CD14-positive monocyte (primary cell): ENCODE measurements at regions not wholly inside any gene's neighbourhood (a gene's known extent, or its start where the extent isn't known, plus 50 kb on each side); places are given as distances from the start of the nearest gene placed in this dataset.

ENCODE experiments used
- DNase-seq, 3 donors: peaks; one replicate each; pipeline ENCODE4 v3.0.0-alpha.2; 2011 to 2022
- H2AFZ ChIP-seq: 2 replicates; pipeline ENCODE4 v1.6.0; 2012; ENCODE audit warnings: mild to moderate bottlenecking, low read depth, low read length, inconsistent platforms; ENCODE audit not compliant: insufficient read depth, poor library complexity, severe bottlenecking
- H3K27ac ChIP-seq, 2 donors: 1 replicate in 1 of 2; 2 replicates in 1 of 2; pipeline ENCODE4 v1.5.1; 2012 to 2013; ENCODE audit warnings: low read length in 2 of 2, control low read depth in 1 of 2, inconsistent platforms in 1 of 2, low read depth in 1 of 2, mild to moderate bottlenecking in 1 of 2
- H3K27me3 ChIP-seq, 2 donors: one replicate each; pipeline versions ENCODE4 v1.6.0 to v1.6.1; 2011 to 2013; ENCODE audit warnings: low read length in 2 of 2; ENCODE audit not compliant: control insufficient read depth in 2 of 2, insufficient read depth in 2 of 2
- H3K36me3 ChIP-seq, 2 donors: replicated peaks in 1 of 2; 1 replicate in 1 of 2; 2 replicates in 1 of 2; pipeline versions ENCODE4 v1.5.1 to v1.6.1; 2012 to 2013; ENCODE audit warnings: low read length in 2 of 2, control low read depth in 1 of 2, inconsistent platforms in 1 of 2, mild to moderate bottlenecking in 1 of 2; ENCODE audit not compliant: insufficient read depth in 2 of 2, control insufficient read depth in 1 of 2
- H3K4me1 ChIP-seq, 2 donors: 1 replicate in 1 of 2; 2 replicates in 1 of 2; pipeline versions ENCODE4 v1.5.1 to v1.6.1; 2012 to 2013; ENCODE audit warnings: low read length in 2 of 2, control low read depth in 1 of 2, inconsistent platforms in 1 of 2, mild to moderate bottlenecking in 1 of 2, moderate library complexity in 1 of 2; ENCODE audit not compliant: insufficient read depth in 2 of 2, control insufficient read depth in 1 of 2
- H3K4me2 ChIP-seq: replicated peaks from 2 replicates; pipeline ENCODE3; 2012; ENCODE audit warnings: low read length, moderate library complexity, mild to moderate bottlenecking; ENCODE audit not compliant: poor library complexity, severe bottlenecking; ENCODE audit errors: extremely low read depth
- H3K4me3 ChIP-seq, 3 experiments: fragments of 200-600 bp in 1 of 3; sonication (generic) in 1 of 3; replicated peaks in 1 of 3; 1 replicate in 2 of 3; 2 replicates in 1 of 3; pipeline ENCODE4 v1.5.1; 2011 to 2013; ENCODE audit warnings: low read length in 3 of 3, mild to moderate bottlenecking in 3 of 3, control low read depth in 2 of 3, low read depth in 2 of 3, inconsistent platforms in 1 of 3, moderate library complexity in 1 of 3
- H3K79me2 ChIP-seq: 2 replicates; pipeline ENCODE4 v1.6.0; 2012; ENCODE audit warnings: mild to moderate bottlenecking, control low read depth, inconsistent platforms, low read length, moderate library complexity; ENCODE audit not compliant: insufficient read depth
- H3K9ac ChIP-seq: 2 replicates; pipeline ENCODE4 v1.6.0; 2017; ENCODE audit warnings: low read length, mild to moderate bottlenecking; ENCODE audit not compliant: insufficient read depth, poor library complexity, severe bottlenecking
- H3K9me3 ChIP-seq, 2 donors: replicated peaks in 1 of 2; 1 replicate in 1 of 2; 2 replicates in 1 of 2; pipeline versions ENCODE4 v1.5.1 to v1.6.1; 2012 to 2013; ENCODE audit warnings: low read length in 2 of 2, control low read depth in 1 of 2; ENCODE audit not compliant: control insufficient read depth in 1 of 2, insufficient read depth in 1 of 2
- H4K20me1 ChIP-seq: 2 replicates; pipeline ENCODE4 v1.6.0; 2012; ENCODE audit warnings: mild to moderate bottlenecking, low read length, control low read depth, moderate library complexity; ENCODE audit not compliant: insufficient read depth
- H3K27ac Mint-ChIP-seq, 7 donors: one replicate each; pipeline ENCODE4 v1.8.0; 2020; ENCODE audit warnings: mild to moderate bottlenecking in 7 of 7, mixed read lengths in 7 of 7, moderate library complexity in 6 of 7, inconsistent platforms in 2 of 7
- H3K27me3 Mint-ChIP-seq, 3 donors: one replicate each; pipeline ENCODE4 v1.8.0; 2021 to 2022; ENCODE audit warnings: low read depth in 3 of 3, mild to moderate bottlenecking in 3 of 3, mixed read lengths in 3 of 3, moderate library complexity in 3 of 3, inconsistent platforms in 1 of 3
- H3K36me3 Mint-ChIP-seq, 2 donors: one replicate each; pipeline ENCODE4 v1.8.0; 2020; ENCODE audit warnings: mixed read lengths in 2 of 2, inconsistent platforms in 1 of 2, mild to moderate bottlenecking in 1 of 2
- H3K4me1 Mint-ChIP-seq: one replicate; pipeline ENCODE4 v1.8.0; 2020; ENCODE audit warnings: mild to moderate bottlenecking, mixed read lengths
- H3K4me3 Mint-ChIP-seq, 2 donors: one replicate each; pipeline ENCODE4 v1.8.0; 2020; ENCODE audit warnings: mild to moderate bottlenecking in 2 of 2, mixed read lengths in 2 of 2, moderate library complexity in 1 of 2
- H3K9me3 Mint-ChIP-seq, 7 donors: one replicate each; pipeline ENCODE4 v1.8.0; 2020 to 2022; ENCODE audit warnings: mixed read lengths in 7 of 7, mild to moderate bottlenecking in 6 of 7, moderate library complexity in 6 of 7, inconsistent platforms in 2 of 7
- WGBS: methylation state at CpG from one replicate; pipeline ENCODE4 v1.1.5; 2013; ENCODE audit warnings: missing lambda C conversion rate; ENCODE audit not compliant: insufficient coverage; 5-methylcytosine and 5-hydroxymethylcytosine counted together
- intact Hi-C, 2 donors: fragments of 100-400 bp; cut with micrococcal nuclease; formaldehyde crosslinking; loops; one replicate each; pipeline versions ENCODE4 v1.15.0 to v1.15.1; 2023
- TF ChIP-seq, protein P1 (sequence below): fragments of 200-600 bp; IDR thresholded peaks from one replicate; pipeline ENCODE4 v1.8.0; 2022; ENCODE audit warnings: antibody characterized with exemption, mild to moderate bottlenecking

GRCh38 chr2:81437456-81438000 is 1133.0 kb upstream of the LRRTM1 start:
- H2AFZ ChIP-seq = no peak overlapping the region
- Mint-ChIP-seq H3K27ac (no peak overlapping the region), H3K27me3 (no peaks in the 10 kb centered on the region), H3K36me3 (no peaks in the 10 kb centered on the region), H3K4me1 (no peaks in the 10 kb centered on the region), H3K9me3 (peaks cover 0 to 11% (median 3%) of the 10 kb centered on the region in 7 donors), H3K4me3 (no peak overlapping the region)
- no peak overlapping the region for H3K4me2 ChIP-seq
- WGBS = 100% methylated on average over 1 of the region's 4 CpGs
- no peak for DNase-seq
- H3K27me3 ChIP-seq = no peaks in the 10 kb centered on the region
- no peaks in the 10 kb centered on the region for H3K4me1 ChIP-seq
- no peaks in the 10 kb centered on the region for H3K9me3 ChIP-seq
- H3K4me3 ChIP-seq = no peak overlapping the region
- no peaks in the 10 kb centered on the region for H3K79me2 ChIP-seq
- H3K27ac ChIP-seq = no peak overlapping the region
- TF ChIP-seq, protein P1, sequence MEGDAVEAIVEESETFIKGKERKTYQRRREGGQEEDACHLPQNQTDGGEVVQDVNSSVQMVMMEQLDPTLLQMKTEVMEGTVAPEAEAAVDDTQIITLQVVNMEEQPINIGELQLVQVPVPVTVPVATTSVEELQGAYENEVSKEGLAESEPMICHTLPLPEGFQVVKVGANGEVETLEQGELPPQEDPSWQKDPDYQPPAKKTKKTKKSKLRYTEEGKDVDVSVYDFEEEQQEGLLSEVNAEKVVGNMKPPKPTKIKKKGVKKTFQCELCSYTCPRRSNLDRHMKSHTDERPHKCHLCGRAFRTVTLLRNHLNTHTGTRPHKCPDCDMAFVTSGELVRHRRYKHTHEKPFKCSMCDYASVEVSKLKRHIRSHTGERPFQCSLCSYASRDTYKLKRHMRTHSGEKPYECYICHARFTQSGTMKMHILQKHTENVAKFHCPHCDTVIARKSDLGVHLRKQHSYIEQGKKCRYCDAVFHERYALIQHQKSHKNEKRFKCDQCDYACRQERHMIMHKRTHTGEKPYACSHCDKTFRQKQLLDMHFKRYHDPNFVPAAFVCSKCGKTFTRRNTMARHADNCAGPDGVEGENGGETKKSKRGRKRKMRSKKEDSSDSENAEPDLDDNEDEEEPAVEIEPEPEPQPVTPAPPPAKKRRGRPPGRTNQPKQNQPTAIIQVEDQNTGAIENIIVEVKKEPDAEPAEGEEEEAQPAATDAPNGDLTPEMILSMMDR = no peak
- no peak overlapping the region for H3K9ac ChIP-seq
- H4K20me1 ChIP-seq = no peaks in the 10 kb centered on the region
- intact Hi-C loops = no loop called here
- H3K36me3 ChIP-seq = no peaks in the 10 kb centered on the region

- no peaks in the 10 kb centered on the region for H3K9me3 ChIP-seq
- intact Hi-C loops = no loop called here
- H3K4me2 ChIP-seq = no peak overlapping the region
- TF ChIP-seq, protein P1 = no peak
- Mint-ChIP-seq H3K36me3 (no peaks in the 10 kb centered on the region), H3K4me1 (no peaks in the 10 kb centered on the region), H3K27me3 (no peaks in the 10 kb centered on the region), H3K4me3 (no peak overlapping the region), H3K9me3 (peaks cover 0 to 11% (median 0%) of the 10 kb centered on the region in 7 donors), H3K27ac (no peak overlapping the region)
- no peak overlapping the region for H3K4me3 ChIP-seq
- no peaks in the 10 kb centered on the region for H3K27me3 ChIP-seq
- DNase-seq = no peak
- H3K4me1 ChIP-seq = no peaks in the 10 kb centered on the region
- H3K79me2 ChIP-seq = no peaks in the 10 kb centered on the region
- H3K27ac ChIP-seq = no peak overlapping the region
- H2AFZ ChIP-seq = no peak overlapping the region
- no peaks in the 10 kb centered on the region for H3K36me3 ChIP-seq
- H4K20me1 ChIP-seq = no peaks in the 10 kb centered on the region
- H3K9ac ChIP-seq = no peak overlapping the region
- WGBS = 87% methylated on average over 5 of the region's 6 CpGs
These were observed 1131.7 kb upstream of the LRRTM1 start for GRCh38 chr2:81436256-81436655.
